NCI-H1092 treated with DMSO at 0.1 percent for 48 hours (cell line): ENCODE measurements at regions not wholly inside any gene's neighbourhood (a gene's known extent, or its start where the extent isn't known, plus 50 kb on each side); places are given as distances from the start of the nearest gene placed in this dataset.

Experiments used
- DNase-seq: peaks from one replicate; lab custom pipeline; 2025; lab: John Stamatoyannopoulos, UW

DNA sequence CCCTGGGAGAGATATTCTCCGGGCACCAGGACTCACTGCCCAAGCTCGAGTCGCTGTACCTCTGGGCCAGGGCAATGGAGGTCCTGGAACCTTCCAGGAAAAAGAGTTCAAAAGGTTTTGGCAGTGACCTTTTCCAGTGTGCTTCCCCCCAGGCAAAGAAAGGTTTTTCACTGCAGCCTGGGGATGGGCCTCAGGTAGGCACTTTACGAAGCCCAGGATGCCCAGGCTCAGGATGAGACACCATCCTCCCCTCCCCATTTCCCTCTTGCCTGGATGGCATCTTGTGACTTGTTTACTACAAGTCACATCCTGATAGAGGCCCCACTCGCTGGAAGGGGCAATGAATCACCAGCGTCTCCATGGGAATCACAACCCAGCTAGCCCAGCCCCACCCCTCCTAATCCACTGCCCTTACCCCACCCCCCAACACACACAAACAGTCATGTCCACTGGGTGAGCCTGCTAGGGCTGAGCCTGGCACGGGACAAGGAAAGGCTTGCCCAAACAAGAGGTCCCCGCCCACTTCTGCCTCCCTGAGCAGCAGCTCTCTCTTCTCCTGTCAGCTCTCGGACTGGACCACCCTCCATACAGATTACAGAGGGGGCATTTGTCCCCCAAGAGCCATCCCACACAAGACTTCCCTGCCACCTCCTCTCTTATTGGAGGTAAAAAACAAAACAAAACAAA lies 93.8 kb upstream of the SMNDC1 start:
- no peak for DNase-seq

DNA sequence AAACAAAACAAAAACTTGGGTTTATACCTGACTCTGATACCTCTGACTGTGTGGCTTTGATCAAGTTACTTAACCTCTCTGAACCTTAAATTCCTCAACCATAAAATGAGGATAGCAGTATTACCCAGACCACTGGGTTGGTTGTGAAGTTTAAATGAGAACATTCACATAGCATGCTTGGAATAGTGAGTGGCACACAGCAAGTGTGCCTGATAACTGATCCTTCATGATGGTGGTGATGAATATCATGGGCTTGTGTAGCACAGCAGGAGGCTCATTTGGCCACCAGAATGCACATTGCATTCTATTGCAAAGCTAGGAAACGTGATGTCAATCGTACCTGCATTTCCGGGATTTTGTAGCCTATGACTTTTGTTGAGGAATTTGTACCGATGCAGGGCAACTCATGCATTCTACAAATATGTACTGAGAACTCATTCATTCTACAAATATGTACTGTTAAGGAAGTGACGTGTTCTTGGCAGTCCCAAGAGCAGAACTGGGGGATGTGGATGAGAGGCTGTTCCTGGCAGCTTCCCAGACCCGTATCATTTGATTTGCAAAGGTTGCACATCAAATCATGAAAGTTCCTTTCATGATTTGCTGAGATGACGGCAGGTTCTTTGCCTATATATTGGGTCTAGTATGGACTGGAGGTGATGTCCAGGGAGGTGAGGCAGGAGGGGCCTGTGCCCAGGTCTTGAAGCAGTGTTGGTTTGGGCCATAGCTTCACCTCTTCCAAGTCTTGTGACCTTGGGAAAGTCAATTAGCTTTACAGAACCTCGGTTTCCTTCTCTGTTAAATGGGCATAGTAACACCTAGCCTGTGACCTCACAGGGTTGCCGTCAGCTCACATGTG lies 94.6 kb upstream of the SMNDC1 start:
- no peak for DNase-seq

DNA sequence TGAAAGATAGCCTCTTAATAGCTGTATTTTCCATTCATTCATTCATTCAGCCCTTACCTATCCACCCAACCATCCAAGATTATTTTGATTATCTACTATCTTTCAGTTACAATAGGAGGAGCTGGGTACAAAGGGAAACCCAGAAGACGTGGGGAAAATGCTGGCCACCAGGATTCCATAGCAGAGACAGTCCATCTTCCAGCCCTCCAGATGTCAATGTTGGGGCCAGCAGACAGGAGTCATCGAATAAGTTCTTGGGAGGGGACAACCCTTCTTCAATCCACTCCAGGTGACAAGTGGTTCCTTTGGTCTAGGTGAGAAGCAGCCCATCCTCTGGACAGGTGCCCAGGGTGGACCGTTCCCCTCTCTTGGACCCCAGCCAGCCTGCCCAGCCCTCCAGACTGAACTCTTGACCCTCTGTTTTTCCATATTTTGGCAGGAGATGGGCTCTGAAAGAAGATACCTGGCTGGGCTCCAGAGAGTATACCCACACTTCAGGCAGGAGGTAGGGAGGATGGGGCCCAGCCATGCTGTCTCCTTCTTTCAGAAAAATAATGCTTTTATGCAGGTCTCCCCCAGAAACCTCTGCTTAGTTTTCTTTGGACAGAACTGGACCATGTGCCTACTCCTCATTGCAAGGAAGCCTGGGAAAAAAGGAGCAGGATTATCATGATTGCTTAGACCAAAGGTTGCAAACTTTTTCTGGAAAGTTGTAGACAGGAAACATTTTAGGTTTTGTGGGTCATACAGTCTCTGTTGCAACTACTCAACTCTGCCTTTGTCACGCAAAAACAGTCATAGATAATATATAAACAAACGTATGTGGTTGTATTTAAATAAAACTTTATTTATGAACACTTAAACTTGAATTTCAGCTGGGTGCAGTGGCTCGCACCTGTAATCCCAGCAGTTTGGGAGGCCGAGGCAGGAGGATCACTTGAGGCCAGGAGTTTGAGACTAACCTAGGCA lies 95.5 kb upstream of the SMNDC1 start:
- no peak for DNase-seq

DNA sequence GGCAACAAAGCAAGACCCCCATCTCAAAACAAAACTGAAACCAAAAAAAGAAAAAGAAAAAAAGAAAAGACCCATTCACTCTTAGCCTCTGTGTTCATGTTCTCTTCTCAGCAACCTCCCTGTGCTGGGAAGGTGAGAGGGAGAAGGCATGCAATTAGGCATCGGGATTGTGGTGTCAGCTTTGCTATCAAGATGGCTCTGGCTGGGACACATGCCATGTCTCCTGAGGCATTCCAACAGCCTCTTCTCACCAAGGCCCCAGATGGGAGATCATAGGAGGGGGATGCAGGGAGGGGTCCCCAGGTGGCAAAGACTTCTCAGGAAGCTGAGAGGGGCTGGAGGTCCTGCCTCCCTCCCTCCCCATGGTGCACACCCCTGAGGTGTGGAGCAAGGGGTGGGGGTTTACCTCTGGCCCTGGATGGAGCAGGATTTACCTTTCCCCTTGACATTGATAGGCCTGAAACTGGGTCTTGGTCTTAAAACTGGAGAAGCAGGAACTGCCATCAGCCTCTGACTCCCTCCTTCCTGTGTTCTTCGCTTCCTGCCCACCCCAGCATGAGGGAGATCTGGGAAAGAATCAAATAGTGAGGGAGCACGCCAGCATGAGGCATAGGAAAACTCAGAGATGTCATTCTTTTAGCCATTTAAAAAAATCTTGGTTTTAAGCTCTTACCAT lies 96.2 kb upstream of the DUSP5 start:
- DNase-seq, result no peak

DNA sequence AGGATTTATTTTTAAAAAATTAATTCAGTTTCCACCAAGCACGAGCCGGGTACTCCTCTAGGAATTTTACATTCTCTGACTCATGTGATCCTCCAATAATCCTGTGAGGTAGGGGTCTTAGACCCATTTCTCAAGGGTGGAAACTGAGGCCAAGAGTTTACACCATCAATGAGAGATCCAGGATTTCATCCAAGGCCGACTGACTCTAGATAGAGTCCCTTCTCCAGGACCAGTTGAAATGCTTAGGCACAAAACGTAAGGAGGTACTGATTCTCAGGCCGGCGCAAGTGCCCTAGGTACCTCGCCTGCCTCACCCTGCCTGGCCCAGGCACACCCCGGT lies 95.7 kb upstream of the DUSP5 start:
- DNase-seq, result no peak

DNA sequence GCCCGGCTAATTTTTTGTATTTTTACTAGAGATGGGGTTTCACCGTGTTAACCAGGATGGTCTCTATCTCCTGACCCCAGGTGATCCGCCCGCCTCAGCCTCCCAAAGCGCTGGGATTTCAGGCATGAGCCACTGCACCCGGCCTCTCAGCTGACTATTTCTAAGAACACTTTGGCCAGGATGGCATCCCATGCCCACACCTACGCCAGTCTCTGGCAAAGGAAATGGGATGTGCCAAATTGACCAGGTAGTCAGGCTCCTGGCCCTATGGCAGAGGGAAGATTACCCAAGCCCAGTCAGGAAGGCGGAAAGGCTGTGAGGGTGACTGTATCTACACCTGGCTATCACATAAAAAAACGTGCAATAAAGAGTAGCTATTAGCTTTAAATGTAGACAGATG lies 94.1 kb upstream of the DUSP5 start:
- no peak for DNase-seq

DNA sequence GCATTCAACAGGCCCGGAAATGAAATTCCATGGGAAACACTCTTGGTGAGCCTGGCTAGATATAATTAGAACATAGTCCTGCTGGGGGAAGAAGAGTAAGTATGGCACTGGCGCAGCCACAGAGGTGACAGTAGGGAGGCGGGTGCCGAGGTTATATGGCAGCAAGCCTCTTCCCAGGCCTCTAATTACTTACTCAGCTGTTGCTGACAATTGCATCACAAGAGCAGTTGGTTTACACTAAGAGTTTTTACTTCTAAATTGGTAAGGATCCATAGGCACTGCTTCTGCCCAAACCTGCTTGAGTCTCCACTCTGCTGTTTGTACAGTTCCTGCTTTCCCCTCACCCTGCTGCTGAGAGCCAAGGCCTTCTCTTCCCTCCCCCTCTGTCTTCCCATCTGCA lies 93.3 kb upstream of the DUSP5 start:
- no peak for DNase-seq

DNA sequence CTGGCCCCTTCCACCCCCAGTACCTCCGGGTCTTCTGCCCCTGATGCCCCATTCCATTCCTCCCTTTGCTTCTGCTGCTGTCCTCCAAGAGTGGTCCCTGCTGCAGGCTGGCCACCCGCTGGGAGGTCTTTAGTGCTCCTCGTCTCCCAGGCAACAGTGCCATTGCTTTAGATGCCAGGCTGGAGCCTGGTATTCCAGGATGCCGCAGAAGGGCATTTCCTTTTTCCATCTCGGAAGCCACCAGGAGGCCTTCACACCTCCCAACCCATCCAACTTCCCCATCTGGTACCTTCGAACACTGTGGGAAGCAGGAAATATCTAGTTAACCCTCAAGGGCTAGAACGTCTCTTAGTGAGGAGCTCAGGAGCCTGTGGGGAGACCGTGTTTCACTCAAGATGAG lies 92.9 kb upstream of the DUSP5 start:
- DNase-seq, result no peak

DNA sequence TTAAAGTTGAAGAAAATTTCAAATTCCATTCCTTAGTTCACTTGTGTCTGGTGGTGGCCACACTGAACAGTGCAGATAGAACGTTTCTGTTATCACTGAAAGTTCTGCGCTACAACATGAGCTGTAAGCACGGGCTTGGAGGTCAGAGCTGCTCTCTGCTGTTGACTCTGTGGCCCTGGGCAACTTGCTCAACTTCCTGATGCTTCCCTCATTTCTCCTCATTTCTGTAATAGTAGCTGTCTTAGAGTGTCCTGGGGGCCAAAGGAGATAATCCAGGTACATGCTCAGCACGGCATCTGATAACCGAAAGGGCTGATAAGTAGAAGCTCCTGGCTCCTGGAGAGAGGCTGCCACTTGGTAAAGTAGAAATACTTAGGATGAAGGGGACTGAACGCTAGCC lies 92.3 kb upstream of the DUSP5 start:
- no peak for DNase-seq

DNA sequence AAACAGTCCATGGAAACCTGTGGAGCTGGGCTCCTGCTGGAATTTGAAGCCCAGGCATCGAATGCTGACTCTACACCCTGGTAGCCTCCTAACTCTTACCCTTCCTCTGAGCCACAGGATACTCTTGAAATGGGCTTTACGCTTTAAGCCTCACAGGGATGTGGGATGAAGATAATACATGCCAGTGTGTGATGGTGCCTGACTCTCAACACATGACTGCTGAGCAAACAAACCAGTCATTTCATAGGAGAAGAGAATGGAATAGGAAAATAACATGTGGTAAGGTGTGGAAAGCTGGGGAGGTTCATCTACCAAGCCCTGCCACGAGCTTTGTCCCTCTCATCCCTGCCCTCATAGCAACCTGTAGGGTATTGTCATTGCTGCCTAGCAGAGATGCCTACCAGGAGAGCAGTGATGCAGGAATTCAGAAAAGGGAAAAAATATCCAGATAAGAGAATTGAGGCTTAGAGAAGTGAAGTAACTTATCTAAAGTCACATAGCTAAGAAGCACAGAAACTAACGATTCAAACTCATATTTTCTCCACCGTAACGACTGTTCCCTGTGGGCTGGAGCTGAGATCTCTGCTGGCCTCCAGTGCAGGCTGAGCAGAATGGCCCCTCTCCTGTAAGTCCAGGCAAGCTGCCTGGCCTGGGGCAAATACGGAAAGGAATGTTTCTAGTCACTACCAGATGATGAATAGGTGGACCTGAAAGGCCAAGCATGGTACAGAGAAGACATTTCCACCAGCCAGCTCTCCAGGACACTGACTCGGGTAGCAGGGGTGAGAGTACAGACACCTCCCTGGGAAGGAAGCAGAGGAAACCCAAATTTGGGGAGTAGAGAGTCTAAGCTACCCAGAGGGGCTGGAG lies 90.2 kb upstream of the DUSP5 start:
- no peak for DNase-seq

DNA sequence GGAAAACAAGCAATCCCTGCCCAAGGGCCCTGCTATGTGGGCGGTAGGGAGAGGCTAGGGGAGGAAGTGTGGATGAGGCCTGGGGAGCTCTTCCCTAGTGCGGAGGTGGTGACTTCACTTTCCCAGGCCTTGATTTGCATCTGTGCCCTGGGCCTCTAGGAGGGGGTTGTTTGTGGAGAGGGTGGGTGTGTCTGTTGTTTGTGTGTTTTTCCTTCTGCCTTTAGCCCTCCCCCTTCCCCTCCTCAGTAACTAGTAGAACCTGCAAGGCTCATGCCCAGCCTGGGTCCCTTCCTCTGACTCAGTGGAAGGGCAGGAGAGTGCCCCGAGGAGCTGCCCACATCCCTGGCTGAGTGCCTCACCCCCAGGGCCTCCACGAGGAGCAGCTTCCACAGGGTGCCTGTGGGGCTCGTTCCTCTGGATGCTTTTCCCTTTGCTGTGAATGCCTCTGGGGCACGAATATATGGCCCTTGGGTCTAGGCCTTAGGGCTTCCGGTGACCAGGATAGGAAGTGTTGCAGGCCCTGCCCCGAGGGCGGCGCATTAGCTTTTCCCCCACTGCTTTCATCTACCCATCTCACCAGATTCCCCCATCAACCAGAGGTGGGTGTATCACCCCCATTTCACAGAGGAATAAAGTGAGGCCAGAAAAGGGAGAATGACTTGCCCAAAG lies 89.4 kb upstream of the DUSP5 start:
- DNase-seq, result no peak

DNA sequence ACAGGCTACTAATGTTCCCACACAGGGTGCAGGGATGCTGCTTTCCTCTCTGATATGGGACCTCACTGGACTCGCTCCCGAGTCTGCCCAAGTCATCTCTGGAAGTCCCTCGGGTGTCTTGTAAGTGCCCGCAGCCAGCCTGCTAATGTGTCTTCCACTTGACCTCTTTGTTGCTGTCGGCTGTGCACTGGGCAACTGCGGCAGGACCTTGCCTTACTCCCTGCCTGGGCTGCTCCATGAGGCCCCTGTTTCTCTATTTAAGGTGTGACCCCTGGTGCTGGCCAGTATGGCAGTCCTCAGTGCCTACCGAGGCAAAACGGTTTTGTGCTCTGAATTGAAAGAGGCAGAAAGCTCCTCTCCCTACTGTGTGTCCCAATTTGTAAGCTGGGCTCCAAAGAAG lies 88.8 kb upstream of the DUSP5 start:
- no peak for DNase-seq

DNA sequence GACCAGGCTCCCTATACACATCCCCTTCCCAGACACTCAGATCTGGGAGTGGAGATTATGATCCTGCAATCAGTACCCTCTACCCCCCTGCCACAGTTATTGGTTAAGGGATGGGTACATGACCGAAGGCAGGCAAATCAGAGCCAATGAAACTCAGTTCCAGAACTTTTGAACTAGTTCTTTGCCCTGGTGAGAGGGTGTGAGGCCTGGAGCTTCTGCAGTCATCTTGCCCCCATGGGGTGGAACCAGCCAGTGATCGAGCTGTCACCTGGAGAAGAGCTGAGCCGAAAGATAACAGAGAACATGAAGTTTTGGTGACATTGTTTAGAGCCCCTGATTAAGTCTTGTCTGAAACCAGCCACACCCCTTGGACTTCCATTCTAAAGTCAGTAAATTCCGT lies 88.2 kb upstream of the DUSP5 start:
- DNase-seq, result no peak

DNA sequence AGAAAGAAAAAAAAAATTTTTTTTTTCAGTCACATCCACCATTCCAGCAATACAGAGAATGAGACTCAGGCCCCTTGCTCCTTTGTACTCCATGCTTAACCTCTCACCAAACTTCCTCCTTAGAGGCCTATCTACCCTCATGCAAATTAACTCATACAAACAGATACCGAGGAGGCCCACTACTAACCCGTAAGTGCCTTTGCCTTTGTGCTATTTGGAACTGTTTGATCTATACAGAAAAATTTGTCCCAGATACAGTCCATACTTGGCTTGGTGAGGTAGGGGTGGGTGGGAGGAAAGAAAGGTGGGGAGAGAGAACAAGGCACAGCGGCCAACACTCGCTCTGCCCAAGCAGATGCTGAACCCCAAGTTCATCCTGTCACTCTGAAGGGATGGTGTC lies 87.8 kb upstream of the DUSP5 start:
- DNase-seq, result no peak

DNA sequence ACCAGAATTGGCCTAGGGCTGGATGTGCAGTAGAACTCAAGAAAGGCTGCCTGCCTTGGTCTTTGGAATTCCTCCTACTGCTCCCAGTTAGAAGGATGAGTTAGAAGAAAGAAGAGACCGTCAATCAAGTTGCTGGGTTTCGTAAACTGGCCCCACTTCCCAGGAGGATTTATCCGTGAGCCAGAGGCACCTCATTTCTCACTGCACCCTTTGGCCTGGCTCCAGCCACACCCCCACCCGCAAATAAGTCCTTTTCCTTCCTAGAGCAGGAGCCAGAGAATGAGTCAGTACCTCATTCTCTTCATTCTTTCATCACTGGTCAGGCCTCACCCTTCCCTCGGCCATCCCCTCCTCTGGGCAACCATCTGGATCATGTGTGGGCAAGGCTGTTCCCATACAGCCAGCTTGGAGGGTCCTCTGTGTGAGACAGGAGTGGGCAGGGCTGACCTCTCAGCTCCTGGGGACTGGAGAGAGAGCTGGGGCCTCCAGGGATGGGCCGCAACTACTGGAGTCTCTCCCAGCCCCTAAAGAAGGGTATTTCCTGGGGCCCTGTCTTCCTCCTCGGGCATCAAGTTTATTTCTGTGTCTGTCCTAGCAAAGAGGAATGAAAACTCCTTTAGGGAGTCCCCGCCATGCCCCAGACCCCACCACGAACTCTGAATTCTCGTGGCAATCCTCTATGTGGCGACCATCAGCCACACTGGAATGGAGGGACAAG lies 87.2 kb upstream of the DUSP5 start:
- no peak for DNase-seq

DNA sequence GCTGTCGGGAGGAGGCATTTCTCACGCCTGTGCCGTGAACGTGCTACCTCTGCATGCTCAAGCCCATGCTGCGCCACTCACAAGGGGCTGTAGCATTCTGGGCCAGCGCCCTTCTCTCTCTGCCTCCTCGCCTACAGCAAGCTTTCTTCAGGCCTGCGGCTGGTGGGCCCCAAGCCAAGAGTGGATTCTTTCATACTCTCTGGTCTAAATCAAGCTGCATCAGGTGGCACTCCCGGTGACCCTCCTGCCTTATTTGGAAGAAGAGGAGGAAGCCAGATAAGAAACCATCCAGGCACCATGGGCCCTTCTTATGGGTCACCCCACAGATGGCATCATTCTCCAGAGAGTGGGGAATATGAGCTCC lies 86.7 kb upstream of the DUSP5 start:
- no peak for DNase-seq

DNA sequence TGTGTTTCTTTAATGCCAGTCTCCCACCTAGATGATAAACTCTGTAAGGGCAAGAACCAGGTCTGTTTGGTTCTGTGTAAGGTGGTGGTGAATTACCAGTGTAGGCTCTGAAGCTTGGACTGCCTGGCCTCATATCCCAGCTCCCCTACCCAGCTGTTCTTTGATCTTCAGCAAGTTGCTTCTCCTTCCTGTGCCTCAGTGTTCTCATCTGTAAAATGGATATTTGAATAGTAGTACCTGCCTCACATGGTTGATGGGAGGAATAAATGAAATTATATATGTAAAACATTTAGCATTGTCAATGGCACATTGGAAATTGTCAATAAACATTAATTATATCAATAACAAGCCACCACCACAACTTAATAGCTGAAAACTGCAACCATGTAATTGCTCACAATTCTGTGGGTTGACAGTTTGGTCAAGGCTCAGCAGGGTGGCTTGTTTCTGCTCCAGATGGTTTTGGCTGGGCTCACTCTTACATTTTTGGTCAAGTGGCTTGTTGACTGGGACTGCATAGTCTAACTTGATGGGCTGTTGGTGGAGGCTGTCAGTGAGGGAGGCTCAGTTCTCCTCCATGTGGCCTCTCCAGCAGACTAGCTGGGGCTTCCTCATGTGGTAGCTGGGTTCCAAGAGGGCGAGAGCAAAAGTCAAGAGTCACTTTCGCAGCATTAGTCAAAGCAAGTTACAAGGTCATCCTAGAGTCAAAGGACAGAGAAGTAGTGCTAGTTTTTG lies 84.5 kb upstream of the DUSP5 start:
- DNase-seq, result no peak

DNA sequence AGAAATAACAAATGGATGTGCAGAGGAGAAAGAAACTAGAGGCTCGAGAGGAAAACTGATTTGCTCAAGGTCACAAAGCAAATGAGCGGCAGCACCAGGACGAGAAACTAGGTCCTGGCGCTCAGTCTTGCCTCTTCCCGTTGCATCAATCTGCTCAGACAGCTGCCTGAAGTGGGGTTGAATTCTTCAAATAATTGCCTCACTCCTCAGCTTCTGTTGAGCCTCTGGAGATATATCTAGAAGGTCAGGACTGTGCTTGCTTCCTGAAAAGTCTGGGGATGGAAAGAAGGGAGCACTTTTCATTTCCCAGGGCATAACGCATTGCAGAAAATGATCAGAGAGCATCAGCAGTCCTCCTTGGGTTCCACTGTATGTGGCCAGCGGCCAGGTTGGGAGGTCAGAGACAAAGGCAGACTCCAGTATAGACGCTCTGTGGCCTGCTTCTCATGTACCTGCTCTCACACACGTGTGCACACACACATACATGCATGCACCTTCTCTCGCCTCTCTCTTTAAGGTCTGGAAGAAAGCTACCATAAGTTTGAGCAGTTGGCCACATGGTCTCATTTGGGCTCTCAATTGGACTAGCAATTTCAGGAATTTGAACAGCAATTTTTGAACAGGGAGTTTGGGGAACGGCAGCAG lies 83.7 kb upstream of the DUSP5 start:
- DNase-seq, result no peak
